DMS79 treated with DMSO at 0.1 percent for 48 hours (cell line): ENCODE measurements at regions not wholly inside any gene's neighbourhood (a gene's known extent, or its start where the extent isn't known, plus 50 kb on each side); places are given as distances from the start of the nearest gene placed in this dataset.
A peak's percentile ranks its signal among the peaks of the same experiment; 100 is the strongest.

ENCODE experiments used
- DNase-seq: peaks from one replicate; lab custom pipeline; 2025; lab: John Stamatoyannopoulos, UW

GRCh38 chr11:134514354-134514951 lies 102.4 kb upstream of the B3GAT1 start:
- DNase-seq = no peak

- no peak for DNase-seq
These were observed 101.6 kb upstream of the B3GAT1 start for GRCh38 chr11:134513585-134514120.

GRCh38 chr11:134512571-134513538 lies 100.8 kb upstream of the B3GAT1 start:
- DNase-seq = no peak

GRCh38 chr11:134512061-134512460 lies 100.0 kb upstream of the B3GAT1 start:
- DNase-seq = no peak

- DNase-seq = no peak
These were observed 99.2 kb upstream of the B3GAT1 start for GRCh38 chr11:134511255-134511654.

GRCh38 chr11:134510233-134511040 lies 98.4 kb upstream of the B3GAT1 start:
- no peak for DNase-seq

GRCh38 chr11:134509381-134510232 lies 97.6 kb upstream of the B3GAT1 start:
- no peak for DNase-seq

- no peak for DNase-seq
These were observed 96.4 kb upstream of the B3GAT1 start for GRCh38 chr11:134508219-134508990.

GRCh38 chr11:134506046-134506445 lies 94.0 kb upstream of the B3GAT1 start:
- DNase-seq = no peak

GRCh38 chr11:134505125-134505524 lies 93.1 kb upstream of the B3GAT1 start:
- DNase-seq = no peak

GRCh38 chr11:134504146-134504905 lies 92.3 kb upstream of the B3GAT1 start:
- DNase-seq = peak; percentile 85

- no peak for DNase-seq
These were observed 91.6 kb upstream of the B3GAT1 start for GRCh38 chr11:134503596-134503995.

- DNase-seq = no peak
These were observed 91.1 kb upstream of the B3GAT1 start for GRCh38 chr11:134503100-134503499.

GRCh38 chr11:134502153-134502550 lies 90.1 kb upstream of the B3GAT1 start:
- DNase-seq = no peak

GRCh38 chr11:134501406-134502152 lies 89.5 kb upstream of the B3GAT1 start:
- DNase-seq = no peak

GRCh38 chr11:134500621-134501020 lies 88.6 kb upstream of the B3GAT1 start:
- no peak for DNase-seq

- no peak for DNase-seq
These were observed 87.9 kb upstream of the B3GAT1 start for GRCh38 chr11:134499990-134500389.

GRCh38 chr11:134498326-134499139 lies 86.5 kb upstream of the B3GAT1 start:
- peak; percentile 18 for DNase-seq
